Epithelial cell of proximal tubule (primary cell): ENCODE measurements at regions not wholly inside any gene's neighbourhood (a gene's known extent, or its start where the extent isn't known, plus 50 kb on each side); places are given as distances from the start of the nearest gene placed in this dataset.

Experiments used
- DNase-seq: peaks from one replicate; pipeline ENCODE4 v3.0.0-alpha.2; 2011; ENCODE audit warnings: low read depth
- H3K4me3 ChIP-seq: 2 replicates; pipeline ENCODE4 v1.5.1; 2011; ENCODE audit warnings: low read depth, mild to moderate bottlenecking, low read length
- CTCF ChIP-seq: conservative IDR thresholded peaks from 2 replicates; pipeline ENCODE4 v1.5.1; 2012; ENCODE audit warnings: low read depth, mild to moderate bottlenecking, low read length

GRCh38 chr2:42843131-42843530 is 50.7 kb upstream of the HAAO start:
- H3K4me3 ChIP-seq, result no peak overlapping the region
- DNase-seq, result no peak
- TF ChIP-seq CTCF, result no peak

- no peak overlapping the region for H3K4me3 ChIP-seq
- DNase-seq, result no peak
- no peak for TF ChIP-seq CTCF
Measured at GRCh38 chr2:42842466-42842865, 50.1 kb upstream of the HAAO start.
